ENCODE measurements at regions not wholly inside any gene's neighbourhood (a gene's known extent, or its start where the extent isn't known, plus 50 kb on each side); places are given as distances from the start of the nearest gene placed in this dataset.

DNA sequence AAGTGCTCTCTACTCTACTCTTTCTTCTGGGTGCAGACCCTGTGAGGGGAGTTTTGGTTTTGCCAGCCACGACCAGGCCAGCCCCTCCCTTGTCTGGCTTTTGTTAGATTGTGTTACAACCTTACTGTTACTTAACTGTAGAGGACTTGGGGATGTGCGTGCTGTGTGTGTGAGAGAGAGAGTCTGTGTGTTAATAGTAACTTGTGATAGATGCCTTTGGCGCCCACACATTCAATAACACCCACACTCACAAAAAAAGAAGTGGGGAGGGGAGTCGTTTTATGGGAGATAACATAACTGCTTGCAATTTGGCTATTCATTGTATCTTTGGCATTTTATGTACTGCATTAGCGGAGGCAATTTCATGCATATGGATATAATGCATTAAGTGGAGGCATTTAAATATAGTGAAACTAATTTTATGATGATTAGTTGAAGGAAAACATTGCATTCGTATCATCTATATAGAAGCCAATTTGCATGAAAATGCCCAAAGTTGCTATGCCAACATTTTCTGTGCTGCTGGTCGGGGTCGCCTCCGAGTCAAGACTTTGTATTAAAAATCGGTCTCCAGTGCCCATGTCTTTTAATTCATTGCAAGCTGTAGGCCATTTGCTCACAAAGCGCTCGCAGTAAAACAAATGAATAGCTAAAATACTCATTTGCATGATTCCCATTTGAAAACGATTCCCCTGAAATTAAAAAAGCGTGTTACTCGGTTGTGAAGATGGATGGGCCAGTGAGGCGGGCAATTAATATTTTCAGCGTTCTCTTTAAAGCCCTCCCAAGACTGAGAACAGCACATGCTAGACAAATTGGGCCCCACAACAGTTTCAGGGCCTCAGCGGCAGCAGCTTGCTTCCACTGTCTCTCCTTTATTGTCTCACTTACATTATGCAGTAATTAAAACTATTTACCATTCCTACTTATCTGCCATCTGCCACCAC is 158.5 kb upstream of the SMAD3 start:
- DNase-seq = no peak

DNA sequence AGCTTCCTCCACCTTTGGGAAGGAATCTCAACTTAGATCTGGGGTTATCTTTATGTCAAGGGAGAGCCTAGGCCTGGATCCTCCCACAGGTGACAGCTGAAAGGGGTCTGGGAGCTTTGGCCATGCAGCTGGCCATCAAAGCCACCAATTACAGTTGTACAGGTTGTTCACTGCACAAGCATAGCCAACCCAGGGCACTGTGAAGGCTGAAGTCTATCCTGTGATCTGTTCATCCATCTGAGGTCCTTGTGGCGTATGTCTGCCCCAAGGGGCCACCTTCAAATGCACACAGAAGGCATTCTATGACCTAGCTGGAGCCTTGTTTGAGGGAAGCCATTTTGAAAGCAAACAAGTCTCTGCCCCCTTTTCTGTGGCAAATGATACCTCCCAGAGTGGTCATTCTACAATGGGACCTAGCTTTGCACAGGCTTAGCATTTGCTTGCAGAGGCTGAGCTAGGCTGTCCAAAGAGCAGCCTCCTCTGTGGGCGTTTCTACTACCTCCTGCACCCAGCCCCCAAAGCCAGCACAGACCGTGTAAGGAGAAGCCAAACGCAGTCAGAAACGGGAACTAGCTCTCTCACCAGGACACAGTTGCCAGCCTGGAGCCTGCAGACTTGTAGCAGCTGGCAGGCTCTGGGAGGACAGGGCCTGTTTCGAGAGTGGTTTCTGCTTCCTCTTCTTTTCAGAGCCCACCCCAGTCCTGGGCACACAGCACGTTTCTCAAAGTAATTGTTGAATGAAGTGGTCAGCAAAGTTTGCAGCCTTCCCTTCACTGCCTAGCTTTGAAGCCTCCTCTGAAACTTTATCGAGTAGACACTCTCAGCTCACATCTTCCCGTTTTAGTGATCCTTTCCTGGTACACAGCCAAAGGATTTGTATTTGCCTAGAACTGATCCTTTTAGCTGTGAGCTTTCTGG is 157.3 kb upstream of the SMAD3 start:
- no peak for DNase-seq

DNA sequence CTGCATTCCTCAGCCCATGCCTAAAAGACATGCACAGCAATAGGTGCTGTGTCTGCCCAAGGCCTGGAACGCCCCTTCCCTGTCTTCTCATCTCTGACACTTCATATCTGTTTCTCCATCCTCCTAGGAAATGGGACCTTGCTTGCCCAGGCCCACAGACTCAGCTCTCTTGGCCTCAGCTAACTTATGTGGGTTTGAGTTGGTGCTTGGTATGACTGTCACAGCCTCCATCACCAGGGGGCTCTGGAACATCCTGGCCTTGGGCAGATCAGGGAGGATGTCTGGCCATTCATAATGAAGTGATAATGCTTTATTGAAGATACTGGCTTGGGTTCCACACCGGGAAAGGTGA is 156.7 kb upstream of the SMAD3 start:
- DNase-seq = no peak

DNA sequence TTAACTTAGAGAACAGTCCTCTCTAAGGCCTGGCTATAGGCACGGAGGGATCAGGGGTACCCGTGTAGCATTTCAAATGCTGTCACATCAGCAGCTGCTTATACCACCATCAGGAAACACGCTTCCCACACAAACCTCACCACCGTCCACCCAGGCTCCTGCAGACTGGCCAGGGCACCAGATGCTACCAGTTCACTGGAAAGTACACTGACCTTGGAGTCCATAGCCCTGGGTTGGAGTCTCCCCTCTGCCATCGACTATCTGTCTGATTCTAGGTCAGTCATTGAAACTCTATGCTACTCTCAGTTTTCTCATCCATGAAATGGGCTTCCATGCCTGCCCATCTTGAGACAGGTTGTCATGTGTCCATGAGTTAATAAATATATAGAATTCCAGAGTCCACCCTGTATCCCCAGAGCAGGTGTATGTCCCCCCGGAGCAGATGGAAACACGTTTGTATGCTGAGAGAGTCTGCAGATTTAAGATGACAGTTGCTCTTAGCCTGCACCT is 156.0 kb upstream of the SMAD3 start:
- no peak for DNase-seq

DNA sequence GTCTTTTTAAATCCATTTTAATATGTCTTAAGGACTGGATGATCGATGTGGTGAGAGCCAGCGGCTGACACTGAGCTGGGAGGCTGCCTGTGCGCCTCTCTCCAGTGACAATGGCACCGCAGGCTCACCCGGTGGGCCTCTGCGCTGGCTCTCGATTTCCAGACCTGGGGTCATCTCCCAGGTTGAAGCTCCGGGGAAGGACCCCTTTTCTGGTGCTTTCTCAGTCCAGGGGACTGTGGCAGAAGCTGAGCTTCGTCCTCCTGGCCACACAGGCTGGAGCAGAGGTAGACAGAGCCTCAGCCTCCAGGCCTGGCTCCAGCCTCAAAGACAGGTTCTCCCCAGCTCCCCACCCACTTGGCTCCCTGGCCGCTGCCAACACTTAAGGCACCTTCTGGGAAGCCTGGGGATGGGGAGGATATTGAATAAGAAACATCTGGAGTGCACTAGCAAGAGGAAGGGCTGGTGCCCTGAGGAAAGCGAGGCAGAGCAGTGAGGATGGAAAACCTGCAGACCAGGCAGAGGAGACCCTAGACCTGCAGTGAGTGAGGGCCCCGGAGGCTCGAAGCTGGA is 154.2 kb upstream of the SMAD3 start:
- no peak for DNase-seq

DNA sequence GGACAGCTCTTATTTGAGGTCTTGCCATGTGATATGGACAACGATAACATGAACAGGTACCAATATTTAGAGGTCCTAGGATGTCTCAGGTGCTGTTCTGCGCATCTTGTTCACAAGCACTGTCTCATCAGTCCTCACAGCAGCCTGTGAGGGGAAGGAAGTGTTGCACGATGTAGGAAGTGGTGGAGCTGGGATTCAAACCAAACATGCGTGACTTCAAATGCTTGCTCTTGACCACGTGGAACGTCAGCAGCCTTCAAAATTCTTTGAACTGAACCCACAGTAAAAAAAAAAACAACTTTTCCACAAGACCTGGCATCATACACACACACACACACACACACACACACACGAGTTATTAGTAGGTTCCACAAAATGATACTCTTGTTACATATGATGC is 153.4 kb upstream of the SMAD3 start:
- DNase-seq = no peak

DNA sequence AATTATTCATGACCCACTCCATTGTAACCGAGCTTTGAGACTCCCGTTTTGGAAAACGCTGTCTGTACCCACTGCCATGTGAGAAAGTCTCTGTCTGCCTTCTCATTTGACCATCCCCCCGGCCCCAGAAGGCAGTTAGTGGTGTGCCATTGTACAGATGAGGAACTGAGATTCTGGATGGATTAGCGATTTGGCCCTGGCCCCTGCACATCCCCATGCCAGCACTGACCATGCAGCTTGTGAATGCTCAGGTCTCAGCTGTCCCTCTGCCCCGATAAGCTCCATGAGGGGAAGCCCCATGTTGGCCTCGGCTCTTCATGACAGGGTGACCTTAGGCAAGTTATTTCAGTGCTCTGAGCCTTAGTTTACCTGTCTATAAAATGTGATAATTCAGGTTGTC is 153.0 kb upstream of the SMAD3 start:
- no peak for DNase-seq

DNA sequence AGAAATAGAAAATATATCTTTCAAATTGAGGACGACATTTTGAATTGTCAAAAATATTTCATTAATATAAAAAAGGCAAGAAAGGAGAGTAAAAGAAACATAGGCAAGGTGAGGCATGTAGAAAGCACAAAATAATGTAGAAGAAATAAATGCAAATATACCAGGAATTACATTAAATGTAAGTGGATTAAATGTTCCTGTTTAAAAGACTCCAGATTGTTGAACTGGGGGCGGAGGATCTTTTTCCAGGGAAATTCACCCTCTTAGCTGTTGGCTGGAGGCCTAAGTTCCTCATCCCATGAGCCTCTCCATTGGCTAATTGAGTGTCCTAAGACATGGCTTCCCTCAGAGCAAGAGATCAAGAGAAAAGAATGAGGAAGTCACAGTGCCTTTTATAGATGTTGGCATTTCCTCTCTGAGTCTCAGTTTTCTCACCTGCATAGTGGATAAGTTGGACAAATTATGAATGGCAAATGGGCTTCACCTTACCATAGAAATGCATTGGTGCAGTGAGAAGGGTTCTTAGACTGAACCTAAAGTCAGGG is 147.4 kb upstream of the SMAD3 start:
- DNase-seq = no peak

DNA sequence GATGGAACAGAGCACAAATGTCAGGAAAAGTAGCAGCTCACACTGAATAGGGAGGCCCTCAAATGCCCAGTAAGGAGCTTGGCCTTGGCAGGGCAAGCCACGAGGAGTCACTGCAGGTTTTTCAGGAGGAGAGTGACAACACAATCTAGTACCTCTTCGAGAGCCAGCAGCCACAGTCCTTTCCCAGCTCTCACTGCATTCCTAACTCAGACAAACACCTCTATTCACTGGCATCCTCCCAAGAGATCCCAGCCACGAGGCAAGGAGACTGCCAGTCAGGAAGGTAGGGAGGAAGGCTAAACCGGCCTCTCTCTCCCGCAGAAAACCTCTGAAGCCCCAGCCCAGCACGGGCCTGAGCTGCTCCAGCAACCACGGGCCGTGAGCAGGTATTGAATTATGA is 146.0 kb upstream of the SMAD3 start:
- DNase-seq = no peak

DNA sequence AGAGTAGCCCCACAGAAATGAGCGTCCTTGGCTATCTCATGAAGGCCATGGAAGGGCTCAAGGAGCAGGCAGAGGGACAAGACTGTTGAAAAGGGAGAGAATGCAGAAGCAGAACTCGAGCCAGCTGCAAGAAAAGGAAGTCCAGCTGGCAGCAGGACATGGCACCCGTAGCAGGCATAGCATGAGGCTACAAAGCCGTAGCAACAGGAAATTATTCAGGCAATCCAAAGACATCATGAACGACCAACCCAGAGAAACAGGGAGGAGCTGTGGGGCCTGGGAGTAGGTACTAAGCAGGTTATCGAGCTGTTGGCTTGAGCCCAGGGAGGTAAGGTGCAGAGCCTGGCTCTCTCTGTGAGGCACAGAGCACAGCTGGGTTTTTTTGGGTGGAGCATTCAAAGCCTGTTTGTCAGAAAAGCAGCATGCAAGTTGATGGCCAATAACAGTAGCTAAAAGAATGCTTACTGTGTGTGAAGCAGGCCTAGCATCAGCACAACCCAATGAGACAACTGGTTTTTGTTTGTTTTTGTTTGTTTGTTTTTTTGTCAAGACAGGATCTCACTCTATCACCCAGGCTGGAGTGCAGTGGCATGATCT is 144.0 kb upstream of the SMAD3 start:
- no peak for DNase-seq

DNA sequence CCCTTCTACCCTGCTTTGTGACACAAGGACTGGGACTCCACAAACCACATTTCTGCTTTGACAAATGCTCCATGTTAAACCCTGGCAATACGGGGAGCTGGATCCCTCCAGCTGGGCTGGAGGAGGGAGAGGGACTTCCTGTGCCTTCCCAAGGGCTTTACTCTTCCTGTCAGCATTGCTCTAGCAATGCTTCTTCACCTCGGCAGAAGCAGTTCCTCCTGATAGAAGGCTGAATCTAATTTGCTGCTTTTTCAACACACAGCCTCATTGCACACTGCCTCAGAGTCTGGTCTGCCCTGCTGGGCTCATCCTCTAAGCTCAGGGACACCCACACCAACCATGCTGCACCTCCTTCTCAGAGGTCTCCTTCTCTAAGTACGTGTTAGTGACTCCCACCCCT is 142.8 kb upstream of the SMAD3 start:
- DNase-seq = no peak

DNA sequence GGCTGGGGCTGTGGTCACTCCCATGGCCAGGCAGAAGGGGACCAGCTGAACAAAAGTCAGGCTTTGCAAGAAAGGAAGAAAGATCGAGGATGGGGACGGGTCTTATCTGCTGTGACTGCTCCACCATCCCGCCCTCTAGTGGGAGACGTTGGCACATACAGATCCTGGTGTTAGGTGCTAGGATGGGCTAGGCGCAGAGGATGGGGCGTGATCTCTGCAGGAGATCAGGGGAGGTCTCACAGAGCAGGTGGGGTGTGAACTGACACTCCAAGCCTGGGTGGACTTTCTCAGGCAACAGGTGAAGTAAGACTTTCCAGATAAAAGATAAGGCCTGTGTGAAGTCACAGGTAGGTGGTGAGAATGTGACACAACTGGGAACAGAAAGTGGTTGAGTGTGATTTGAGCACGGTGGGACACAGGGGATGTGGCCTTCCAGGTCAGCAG is 141.9 kb upstream of the SMAD3 start:
- DNase-seq = no peak

DNA sequence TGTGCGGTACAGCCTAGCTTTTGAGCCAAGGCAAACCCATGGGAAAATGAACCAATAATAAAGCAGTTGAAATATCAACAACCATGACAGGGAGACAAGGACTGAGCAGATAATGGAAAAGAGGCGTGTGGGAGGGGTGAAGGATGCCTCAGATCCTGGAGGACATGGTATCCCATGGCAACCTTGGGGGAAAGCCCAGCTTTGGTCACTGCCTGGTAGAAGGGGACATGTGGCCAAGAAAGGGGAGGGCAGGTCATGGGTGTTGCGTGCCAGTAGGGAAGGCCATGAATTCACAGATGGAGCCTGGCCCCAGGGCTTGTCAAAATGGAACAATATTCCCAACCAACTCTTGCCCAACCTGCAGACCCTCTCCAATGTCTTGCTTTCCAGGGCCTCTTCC is 140.5 kb upstream of the SMAD3 start:
- no peak for DNase-seq

DNA sequence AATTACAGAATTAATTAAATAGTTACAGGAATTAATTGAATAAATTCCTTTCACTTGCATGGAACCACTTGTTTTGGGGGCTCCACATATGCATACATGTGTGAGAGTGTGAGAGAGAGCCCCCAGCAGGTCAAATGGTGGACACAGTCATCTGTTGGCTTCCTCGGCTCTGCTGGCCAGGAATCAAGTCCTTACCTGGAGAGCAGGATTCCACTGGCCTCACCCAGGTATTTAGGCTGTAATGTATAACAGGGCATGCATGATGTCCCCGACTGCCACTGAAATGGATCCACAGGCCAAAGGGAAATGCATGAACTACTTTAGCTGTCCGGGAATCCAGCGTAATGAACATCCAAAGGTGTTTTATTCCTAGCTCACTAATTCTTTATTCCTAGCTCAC is 139.7 kb upstream of the SMAD3 start:
- DNase-seq = no peak

DNA sequence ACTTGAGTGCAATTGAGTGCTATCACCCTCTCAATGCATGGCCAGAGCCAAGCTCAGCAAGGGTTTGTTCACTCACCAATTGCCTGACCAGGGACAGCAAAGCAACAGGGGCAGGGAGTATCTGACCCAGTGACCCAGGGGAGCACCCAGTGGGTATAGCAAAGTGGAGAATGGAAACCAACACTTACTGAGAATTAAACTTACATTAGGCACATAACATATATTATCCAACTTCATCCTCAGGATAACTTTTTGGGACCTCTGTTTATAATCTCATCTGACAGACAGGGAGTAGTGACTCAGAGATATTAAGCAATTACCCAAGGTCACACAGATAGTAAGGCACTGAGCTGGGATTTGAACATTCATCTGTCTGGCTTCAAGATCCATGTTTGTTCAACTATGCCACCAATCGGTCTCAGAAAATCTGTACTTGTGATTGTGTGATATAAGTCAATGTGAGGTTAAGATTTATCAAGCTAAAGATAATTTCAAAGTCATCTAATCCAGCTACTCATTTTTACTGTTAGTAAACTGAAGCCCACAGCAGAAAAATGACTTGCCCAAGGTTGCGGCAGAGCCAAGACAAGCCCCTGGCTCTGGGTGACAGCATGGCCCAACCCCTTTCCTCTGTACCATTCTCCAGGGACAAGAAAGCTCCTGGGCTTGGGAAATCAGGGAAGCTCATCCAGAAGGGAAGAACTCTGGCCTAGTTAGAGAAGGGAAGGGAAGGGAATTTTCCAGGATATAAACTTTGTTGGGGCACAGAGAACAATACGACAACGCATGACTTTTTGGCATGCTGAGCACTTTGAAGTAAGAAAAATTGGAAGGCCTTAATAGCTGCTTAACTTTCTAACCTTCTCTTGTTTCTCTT is 138.0 kb upstream of the SMAD3 start:
- no peak for DNase-seq

DNA sequence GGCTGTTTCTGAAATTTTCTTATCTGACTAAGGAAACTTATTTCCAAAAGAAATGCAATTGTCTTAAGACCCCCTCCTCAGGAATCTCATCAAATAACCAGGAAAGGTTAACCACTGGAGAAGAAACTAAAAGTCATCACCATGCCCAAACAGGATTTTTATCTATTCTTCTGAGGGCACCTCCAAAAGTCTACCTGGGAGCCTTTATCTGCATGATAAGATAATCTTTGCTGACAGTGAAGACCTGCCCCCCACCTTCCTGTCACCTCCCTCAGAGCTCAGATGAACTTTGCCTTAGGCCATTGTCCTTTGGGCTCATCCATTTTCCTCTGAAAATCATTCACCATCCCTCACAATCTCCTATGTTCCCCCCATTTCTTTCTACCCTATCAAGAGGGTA is 137.3 kb upstream of the SMAD3 start:
- no peak for DNase-seq

DNA sequence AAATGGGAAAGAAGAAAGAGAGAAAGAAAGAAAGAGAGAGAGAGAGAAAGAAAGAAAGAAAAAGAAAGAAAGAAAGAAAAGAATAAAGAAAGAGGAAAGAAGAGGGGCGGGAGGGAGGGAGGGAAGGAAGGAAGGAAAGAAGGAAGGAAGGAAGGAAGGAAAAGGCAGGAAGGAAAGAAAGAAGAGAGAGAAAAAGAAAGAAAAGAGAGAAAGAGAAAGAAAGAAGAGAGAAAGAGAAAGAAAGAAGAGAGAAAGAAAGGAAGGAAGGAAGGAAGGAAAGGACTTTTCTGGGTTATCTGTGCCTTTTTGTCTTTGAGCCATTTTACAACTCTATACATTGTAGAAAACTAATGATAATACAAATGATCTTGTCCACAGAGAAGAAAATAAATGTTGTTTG is 136.6 kb upstream of the SMAD3 start:
- no peak for DNase-seq

DNA sequence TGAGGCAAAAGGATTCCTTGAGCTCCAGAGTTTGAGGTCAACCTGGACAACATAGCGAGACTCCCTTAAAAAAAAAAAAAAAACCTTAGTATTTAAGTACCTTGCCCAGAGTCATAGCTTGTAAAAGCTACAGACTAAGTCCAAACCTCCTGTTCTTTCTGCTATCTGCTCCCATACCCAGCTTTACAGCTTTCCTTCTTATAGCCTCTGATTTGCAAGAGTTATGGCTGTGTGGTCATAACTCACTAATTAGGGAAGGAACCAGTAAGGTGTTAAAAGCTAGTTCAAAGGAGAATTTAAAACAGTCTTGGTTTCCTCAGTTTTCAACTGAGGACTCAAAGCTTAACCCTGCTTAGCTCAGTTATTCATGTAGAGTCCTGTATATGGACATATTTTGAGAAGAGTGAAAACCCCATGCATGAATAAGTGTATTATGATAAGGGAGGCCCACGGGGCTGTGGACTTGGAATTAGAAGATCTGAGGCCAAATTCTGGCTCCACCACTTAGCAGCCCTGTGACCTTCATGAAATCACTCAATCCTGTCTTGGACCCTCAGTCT is 135.5 kb upstream of the SMAD3 start:
- DNase-seq = no peak

DNA sequence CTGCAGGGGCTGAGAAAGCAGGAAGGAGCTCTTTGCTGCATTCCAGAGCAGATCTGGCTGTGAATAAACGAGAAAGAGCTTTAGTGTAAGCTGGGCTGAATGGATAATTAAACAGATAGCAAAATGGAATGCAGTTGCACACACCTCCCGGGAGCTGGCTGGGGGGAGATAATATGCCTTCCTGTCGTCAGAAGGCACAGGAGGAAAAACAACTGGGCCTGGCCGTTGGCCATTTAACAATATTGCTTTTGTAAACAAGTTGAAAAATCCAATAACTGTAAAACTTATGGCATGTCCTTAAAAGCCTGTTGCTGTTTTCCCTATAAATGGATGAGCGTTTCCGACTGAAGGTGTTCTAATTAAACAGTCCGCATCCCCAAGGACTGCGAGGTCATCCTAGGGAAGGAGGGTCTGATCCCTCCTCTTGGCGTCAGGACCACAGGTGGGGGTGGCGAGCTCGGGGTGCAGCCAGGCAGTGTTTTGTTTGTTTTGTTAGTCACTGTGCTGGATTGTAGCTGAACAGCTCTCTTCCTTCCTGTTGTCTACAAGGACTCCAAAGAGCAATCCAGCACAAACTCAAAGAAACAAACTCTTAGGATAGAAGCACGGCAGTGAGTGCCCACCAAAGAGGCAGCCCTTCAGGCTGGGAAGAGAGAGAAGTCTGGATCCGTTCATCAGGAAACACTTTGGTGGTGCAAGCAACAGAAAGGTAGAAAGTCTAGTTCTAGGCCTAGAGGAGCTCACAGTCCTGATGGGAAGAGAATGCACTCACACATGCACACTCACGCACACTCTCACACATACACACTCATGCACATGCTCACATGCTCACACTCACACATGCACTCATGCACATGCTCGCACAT is 133.4 kb upstream of the SMAD3 start:
- no peak for DNase-seq

DNA sequence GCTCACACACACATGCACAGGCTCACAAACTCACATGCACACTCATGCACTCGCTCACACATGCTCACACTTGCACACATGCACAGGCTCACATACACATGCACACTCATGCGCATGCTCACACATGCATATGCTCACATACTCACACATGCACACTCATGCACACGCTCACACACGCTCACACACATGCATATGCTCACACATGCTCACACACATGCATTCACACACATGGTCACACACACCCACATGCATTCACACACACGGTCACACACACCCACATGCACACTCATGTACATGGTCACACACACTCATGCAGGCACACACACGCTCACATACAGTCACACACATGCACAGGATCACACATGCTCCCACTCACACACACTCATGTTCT is 132.8 kb upstream of the SMAD3 start:
- no peak for DNase-seq

Data from amniotic stem cell (primary cell).